ENCODE measurements at regions not wholly inside any gene's neighbourhood (a gene's known extent, or its start where the extent isn't known, plus 50 kb on each side); places are given as distances from the start of the nearest gene placed in this dataset.

GRCh38 chr2:14749884-14750283 is 117.4 kb downstream of the LRATD1 start:
- intact Hi-C loops (cut with DNase I), result no loop called here
- DNase-seq, result no peak
- WGBS, 2 donors, result 40 to 57% methylated on average over 1 of the region's 1 CpG
- Histone ChIP-seq H3K9me3 (no peaks in the 10 kb centered on the region), H3K27me3 (no peaks in the 10 kb centered on the region), H3K36me3 (no peaks in the 10 kb centered on the region), H3K4me3 (no peak overlapping the region), H3K27ac (no peak overlapping the region), H3K4me1 (peaks cover 0 to 30% (median 0%) of the 10 kb centered on the region in 3 donors)
- TF ChIP-seq CTCF (IDR thresholded peaks at IDR 0.05) (no peak), POLR2A (IDR thresholded peaks at IDR 0.05) (no peak)

- intact Hi-C loops (cut with DNase I), result no loop called here
- Histone ChIP-seq H3K36me3 (no peaks in the 10 kb centered on the region), H3K9me3 (no peaks in the 10 kb centered on the region), H3K4me3 (no peak overlapping the region), H3K27me3 (no peaks in the 10 kb centered on the region), H3K27ac (no peak overlapping the region), H3K4me1 (peaks cover 0 to 30% (median 0%) of the 10 kb centered on the region in 3 donors)
- WGBS, 2 donors, result 73 to 75% methylated on average over 4 to 5 of the region's 5 CpGs
- DNase-seq, result no peak
- TF ChIP-seq POLR2A (IDR thresholded peaks at IDR 0.05) (no peak), CTCF (IDR thresholded peaks at IDR 0.05) (no peak)
Observed at GRCh38 chr2:14750433-14750832, 117.9 kb downstream of the LRATD1 start.

GRCh38 chr2:14751581-14751980 is 119.1 kb downstream of the LRATD1 start:
- DNase-seq, result no peak
- no peak overlapping the region for H3K4me3 ChIP-seq
- intact Hi-C loops (cut with DNase I), result no loop called here
- no peaks in the 10 kb centered on the region for H3K27me3 ChIP-seq
- no peaks in the 10 kb centered on the region for H3K9me3 ChIP-seq
- H3K36me3 ChIP-seq, result no peaks in the 10 kb centered on the region
- TF ChIP-seq CTCF (IDR thresholded peaks at IDR 0.05) (no peak), POLR2A (IDR thresholded peaks at IDR 0.05) (no peak)
- peaks cover 0 to 37% (median 0%) of the 10 kb centered on the region in 3 donors for H3K4me1 ChIP-seq
- WGBS, 2 donors, result 61 to 80% methylated on average over 4 to 5 of the region's 5 CpGs
- no peak overlapping the region for H3K27ac ChIP-seq

- no peaks in the 10 kb centered on the region for H3K27me3 ChIP-seq
- intact Hi-C loops (cut with DNase I), result no loop called here
- peaks cover 0 to 44% (median 0%) of the 10 kb centered on the region in 3 donors for H3K4me1 ChIP-seq
- H3K27ac ChIP-seq, result no peak overlapping the region
- no peak for TF ChIP-seq POLR2A (IDR thresholded peaks at IDR 0.05)
- no peak for TF ChIP-seq CTCF (IDR thresholded peaks at IDR 0.05)
- no peaks in the 10 kb centered on the region for H3K9me3 ChIP-seq
- H3K4me3 ChIP-seq, result no peak overlapping the region
- no peaks in the 10 kb centered on the region for H3K36me3 ChIP-seq
- DNase-seq, result no peak
- WGBS, 2 donors, result 74 to 87% methylated on average over 3 of the region's 3 CpGs
Observed at GRCh38 chr2:14752295-14752694, 119.8 kb downstream of the LRATD1 start.

GRCh38 chr2:14756122-14756541 is 123.6 kb downstream of the LRATD1 start:
- no peak for DNase-seq
- TF ChIP-seq POLR2A (IDR thresholded peaks at IDR 0.05), result no peak
- TF ChIP-seq CTCF (IDR thresholded peaks at IDR 0.05), result no peak
- no peaks in the 10 kb centered on the region for H3K27me3 ChIP-seq
- WGBS, 2 donors, result 50 to 52% methylated on average over 3 of the region's 3 CpGs
- no peak overlapping the region for H3K4me3 ChIP-seq
- H3K27ac ChIP-seq, result no peak overlapping the region
- intact Hi-C loops (cut with DNase I), result no loop called here
- H3K4me1 ChIP-seq, result peaks cover 0 to 35% (median 0%) of the 10 kb centered on the region in 3 donors
- no peaks in the 10 kb centered on the region for H3K36me3 ChIP-seq
- H3K9me3 ChIP-seq, result no peaks in the 10 kb centered on the region
